Fibroblast of the aortic adventitia (primary cell): ENCODE measurements at regions not wholly inside any gene's neighbourhood (a gene's known extent, or its start where the extent isn't known, plus 50 kb on each side); places are given as distances from the start of the nearest gene placed in this dataset.
A peak's percentile ranks its signal among the peaks of the same experiment; 100 is the strongest.

Source experiments
- DNase-seq: peaks from one replicate; pipeline ENCODE4 v3.0.0-alpha.2; 2010; ENCODE audit warnings: low read depth
- H3K4me3 ChIP-seq: 2 replicates; pipeline ENCODE4 v1.5.1; 2011; ENCODE audit warnings: low read depth, mild to moderate bottlenecking, control low read depth, low read length, moderate library complexity
- TF ChIP-seq, protein P1 (sequence below): IDR thresholded peaks from 2 replicates; pipeline ENCODE4 v1.5.1; 2011; ENCODE audit warnings: mild to moderate bottlenecking, low read length, control low read depth, inconsistent platforms; ENCODE audit not compliant: insufficient read depth

DNA sequence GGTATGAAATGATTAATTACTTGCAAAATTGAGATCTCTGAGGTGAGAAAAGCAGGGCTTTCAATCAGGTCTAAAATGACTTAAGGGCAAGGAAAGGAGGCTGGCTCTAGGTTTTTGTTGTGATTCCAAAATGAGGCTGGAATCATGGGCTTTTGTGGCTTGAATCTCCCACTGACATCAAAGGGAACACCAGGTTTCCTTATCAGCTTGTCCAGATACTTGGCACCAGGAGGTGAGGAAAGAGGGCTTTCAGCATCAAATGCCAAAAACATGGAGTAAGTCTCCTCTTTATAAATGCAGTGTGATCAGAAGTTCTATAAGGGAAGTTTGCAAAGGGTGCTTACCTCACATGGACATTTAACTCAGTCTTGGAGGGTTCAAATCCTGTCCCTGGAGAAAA is 402.3 kb downstream of the NDFIP2 start:
- DNase-seq = peak; percentile 6
- no peak overlapping the region for H3K4me3 ChIP-seq
- TF ChIP-seq, protein P1, sequence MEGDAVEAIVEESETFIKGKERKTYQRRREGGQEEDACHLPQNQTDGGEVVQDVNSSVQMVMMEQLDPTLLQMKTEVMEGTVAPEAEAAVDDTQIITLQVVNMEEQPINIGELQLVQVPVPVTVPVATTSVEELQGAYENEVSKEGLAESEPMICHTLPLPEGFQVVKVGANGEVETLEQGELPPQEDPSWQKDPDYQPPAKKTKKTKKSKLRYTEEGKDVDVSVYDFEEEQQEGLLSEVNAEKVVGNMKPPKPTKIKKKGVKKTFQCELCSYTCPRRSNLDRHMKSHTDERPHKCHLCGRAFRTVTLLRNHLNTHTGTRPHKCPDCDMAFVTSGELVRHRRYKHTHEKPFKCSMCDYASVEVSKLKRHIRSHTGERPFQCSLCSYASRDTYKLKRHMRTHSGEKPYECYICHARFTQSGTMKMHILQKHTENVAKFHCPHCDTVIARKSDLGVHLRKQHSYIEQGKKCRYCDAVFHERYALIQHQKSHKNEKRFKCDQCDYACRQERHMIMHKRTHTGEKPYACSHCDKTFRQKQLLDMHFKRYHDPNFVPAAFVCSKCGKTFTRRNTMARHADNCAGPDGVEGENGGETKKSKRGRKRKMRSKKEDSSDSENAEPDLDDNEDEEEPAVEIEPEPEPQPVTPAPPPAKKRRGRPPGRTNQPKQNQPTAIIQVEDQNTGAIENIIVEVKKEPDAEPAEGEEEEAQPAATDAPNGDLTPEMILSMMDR = no peak

DNA sequence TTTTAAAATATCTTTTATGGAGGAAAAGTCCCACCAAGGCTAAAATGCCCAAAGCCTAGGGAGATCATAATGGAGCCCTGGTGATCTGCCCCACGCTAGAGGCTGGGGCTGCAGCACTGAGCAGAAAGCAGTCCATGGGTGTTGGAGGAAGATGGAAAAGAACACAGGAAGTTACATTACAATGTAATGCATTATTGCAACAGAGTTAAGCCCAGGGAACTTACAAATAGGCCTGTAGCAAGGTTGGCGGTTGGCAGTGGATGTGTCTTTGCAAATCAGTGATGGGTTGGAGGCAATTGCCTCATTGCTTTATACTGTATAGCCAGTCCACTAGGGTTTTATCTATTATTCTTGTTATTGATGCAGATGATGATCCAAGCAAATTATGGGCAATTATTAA is 399.9 kb downstream of the NDFIP2 start:
- DNase-seq = no peak
- TF ChIP-seq, protein P1 = no peak

DNA sequence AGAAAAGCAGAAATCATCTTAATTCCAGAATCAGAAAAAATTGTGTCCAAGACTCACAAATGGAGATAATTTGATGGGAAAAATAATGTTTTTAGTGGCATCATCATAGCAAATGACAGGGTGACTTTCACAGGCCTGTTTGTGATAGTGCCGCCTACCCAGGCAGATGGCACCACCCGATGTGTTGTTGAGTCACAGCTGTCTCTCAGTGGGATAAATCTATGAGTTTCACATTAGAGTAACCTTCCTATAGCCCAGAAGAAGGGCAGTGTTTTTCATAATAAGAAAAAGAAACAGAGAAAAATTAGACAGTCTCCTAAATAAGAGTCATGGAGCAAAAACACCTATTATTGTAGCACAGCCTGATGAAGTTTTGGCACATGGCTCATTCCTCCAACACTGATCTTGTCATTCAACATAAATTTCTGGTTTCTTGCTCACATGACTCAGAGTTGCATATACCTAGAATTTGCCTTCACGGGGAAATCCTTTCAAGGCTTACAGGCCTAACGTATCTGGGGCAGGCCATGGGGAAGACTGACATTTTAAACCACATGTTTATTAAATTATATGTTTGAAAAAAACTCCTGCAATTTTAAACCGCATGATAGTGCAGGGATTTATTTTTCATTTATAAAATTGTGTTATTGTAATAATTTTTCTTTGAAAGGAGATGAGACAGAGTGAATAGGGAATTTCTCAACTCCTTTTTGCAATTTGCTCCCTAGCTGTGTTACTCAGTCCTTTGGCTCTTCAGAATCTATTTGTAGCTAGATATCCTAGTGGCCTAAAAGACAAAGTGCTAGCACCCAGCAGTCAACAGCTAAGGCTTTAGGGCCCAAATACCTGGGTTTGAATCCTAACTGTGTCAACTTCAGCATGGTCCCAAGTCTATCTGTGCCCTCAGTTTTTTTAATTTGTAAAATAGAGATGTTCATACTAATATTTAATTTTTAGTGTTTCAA is 393.7 kb downstream of the NDFIP2 start:
- no peak for DNase-seq
- TF ChIP-seq, protein P1 = no peak
- no peak overlapping the region for H3K4me3 ChIP-seq

More for the DNA sequence above, 399.9 kb downstream of the NDFIP2 start:
- no peak overlapping the region for H3K4me3 ChIP-seq

DNA sequence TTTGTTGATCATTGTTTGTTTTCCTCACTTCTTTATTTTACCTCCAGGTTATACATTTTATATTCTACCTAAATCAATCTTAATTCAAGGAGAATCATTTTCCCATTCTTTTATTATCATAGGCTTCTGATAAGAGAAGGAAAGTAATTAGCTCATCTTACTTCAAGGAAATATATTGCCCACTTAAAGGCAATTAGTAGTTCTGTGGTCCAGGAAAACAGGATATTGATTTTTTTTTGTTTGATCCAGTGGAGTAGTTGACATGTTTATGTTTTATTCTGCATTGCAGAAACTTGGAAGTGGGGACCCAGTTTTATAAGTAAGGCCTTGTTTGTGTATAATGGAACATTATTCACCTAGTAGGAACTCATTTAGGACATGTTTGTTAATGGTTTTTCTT is 390.6 kb downstream of the NDFIP2 start:
- TF ChIP-seq, protein P1 = no peak
- no peak overlapping the region for H3K4me3 ChIP-seq
- no peak for DNase-seq

DNA sequence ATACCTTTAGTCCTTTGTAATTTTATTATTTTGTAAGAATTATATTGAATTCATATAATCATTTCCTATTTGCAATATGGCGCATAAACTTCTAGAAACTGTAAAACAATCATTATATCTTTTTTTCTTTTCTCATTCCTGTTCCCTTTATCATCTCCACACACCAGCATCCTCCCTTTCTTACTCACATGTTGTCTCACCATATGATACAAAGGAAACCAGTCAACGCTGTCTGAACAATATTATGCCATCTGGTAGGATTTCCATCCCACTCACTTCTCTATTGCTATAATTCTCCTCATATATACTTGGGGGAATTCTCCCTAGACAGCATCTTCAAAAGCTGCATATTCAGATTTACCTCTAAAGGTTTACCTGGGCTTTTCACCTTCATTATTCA is 389.8 kb downstream of the NDFIP2 start:
- TF ChIP-seq, protein P1 = no peak
- H3K4me3 ChIP-seq = no peak overlapping the region
- peak; percentile 19 for DNase-seq

DNA sequence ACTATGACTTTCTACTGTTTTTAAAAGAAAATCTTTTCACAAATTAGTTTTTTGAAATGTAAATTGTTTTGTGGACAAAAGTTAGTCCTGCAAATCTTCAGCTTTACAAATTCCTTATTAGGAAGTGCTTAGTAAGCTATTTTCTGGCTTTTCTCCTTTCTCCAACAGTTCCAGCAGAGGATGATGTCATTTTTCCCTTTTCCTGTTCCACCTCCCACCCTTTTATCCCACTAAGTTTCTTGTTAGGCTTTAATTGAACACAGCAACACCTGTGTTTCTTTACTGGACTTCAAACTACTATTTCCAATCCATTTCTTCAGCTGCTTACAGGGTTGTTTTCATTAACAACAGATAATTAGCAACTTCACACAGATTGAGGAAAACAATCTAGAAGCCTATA is 389.2 kb downstream of the NDFIP2 start:
- no peak overlapping the region for H3K4me3 ChIP-seq
- DNase-seq = peak; percentile 40
- TF ChIP-seq, protein P1 = no peak

DNA sequence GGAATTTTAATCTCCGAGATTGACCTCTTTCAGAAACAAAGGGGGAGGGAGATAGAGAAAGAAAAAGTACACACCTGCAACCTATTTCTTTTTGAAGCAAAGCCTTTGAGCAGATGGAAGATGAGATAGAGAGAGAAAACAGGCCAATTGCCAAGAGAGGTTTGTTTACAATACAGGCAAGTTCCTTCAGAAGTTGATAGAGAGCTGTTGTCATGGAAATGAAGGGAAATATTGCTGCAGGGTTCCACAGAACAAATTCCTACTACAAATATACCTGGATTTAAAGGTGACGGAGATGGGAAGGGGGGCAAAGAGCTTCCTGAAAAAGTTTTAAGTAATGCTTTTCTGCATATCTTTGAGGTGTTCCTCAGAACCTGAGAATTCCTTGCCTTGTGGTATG is 388.4 kb downstream of the NDFIP2 start:
- no peak overlapping the region for H3K4me3 ChIP-seq
- DNase-seq = no peak
- TF ChIP-seq, protein P1 = no peak
